K562 (cell line): ENCODE measurements at regions not wholly inside any gene's neighbourhood (a gene's known extent, or its start where the extent isn't known, plus 50 kb on each side); places are given as distances from the start of the nearest gene placed in this dataset.

Experiments
- ATAC-seq: fragments of 200-7000 bp; cut with Tn5 transposase; 3 replicates; pipeline ENCODE4 v1.9.1; 2020; ENCODE audit warnings: moderate library complexity
- BruUV-seq: library from RNA; stranded (reverse); fragments of 400-500 nt; replicated peaks from 2 replicates; lab custom pipeline; 2021; lab: Mats Ljungman, UMichigan
- CTCF ChIA-PET: fragments of 300-600 bp; formaldehyde crosslinking; extraction: SDS; loops from one replicate; lab custom pipeline; 2021; ENCODE audit warnings: low intra/inter-chr PET ratio; lab: Yijun Ruan, JAX
- POLR2A ChIA-PET: fragments of 300-600, 350-650 bp; sonication (Branson Sonifier 250); formaldehyde crosslinking; extraction: SDS; loops from one replicate; lab custom pipeline; 2021; ENCODE audit warnings: antibody characterized with exemption, inconsistent platforms; lab: Yijun Ruan, JAX
- DNase-seq, 4 experiments: peaks; one replicate each; pipeline versions ENCODE4 v3.0.0 to v3.0.0-alpha.2; 2011 to 2018; ENCODE audit warnings: low spot score in 3 of 4, mixed read lengths in 3 of 4; ENCODE audit errors: extremely low read depth in 1 of 4
- FAIRE-seq: peaks from 2 replicates; lab custom pipeline; 2011; peaks lifted over from hg19 to GRCh38; lab: Jason Lieb, UNC
- H2AFZ ChIP-seq: 2 replicates; pipeline ENCODE4 v1.6.0; 2011; ENCODE audit warnings: low read depth, low read length, control low read depth, inconsistent platforms
- H3K27ac ChIP-seq: fragments of 200-600 bp; 3 replicates; pipeline ENCODE4 v1.8.0; 2011; ENCODE audit warnings: low read depth, mild to moderate bottlenecking, control low read depth, inconsistent platforms, low read length, moderate library complexity, mixed read lengths; ENCODE audit errors: extremely low read depth
- H3K27me3 ChIP-seq, 2 experiments: fragments of 300-600 bp in 1 of 2; 2 replicates in 1 of 2; 3 replicates in 1 of 2; pipeline versions ENCODE4 v1.6.0 to v1.8.0; 2011; ENCODE audit warnings: inconsistent platforms in 2 of 2, low read length in 2 of 2, mild to moderate bottlenecking in 1 of 2, mixed read lengths in 1 of 2, moderate library complexity in 1 of 2; ENCODE audit not compliant: control insufficient read depth in 2 of 2, insufficient read depth in 2 of 2
- H3K36me3 ChIP-seq: fragments of 300-600 bp; 3 replicates; pipeline ENCODE4 v1.8.0; 2011; ENCODE audit warnings: mild to moderate bottlenecking, low read length, inconsistent platforms; ENCODE audit not compliant: control insufficient read depth, insufficient read depth
- H3K4me1 ChIP-seq, 2 experiments: fragments of 200-600 bp in 1 of 2; replicated peaks in 1 of 2; 2 replicates in 1 of 2; 3 replicates in 1 of 2; pipeline versions ENCODE4 v1.5.1 to v1.8.0; 2011; ENCODE audit warnings: inconsistent platforms in 2 of 2, low read length in 2 of 2, mild to moderate bottlenecking in 1 of 2, mixed read lengths in 1 of 2, moderate library complexity in 1 of 2; ENCODE audit not compliant: control insufficient read depth in 2 of 2, insufficient read depth in 2 of 2
- H3K4me2 ChIP-seq: 2 replicates; pipeline ENCODE4 v1.6.1; 2011; ENCODE audit warnings: low read length, control low read depth, inconsistent platforms, mixed read lengths; ENCODE audit not compliant: insufficient read depth
- H3K4me3 ChIP-seq: fragments of 200-600 bp; sonication (generic), shearing (Covaris generic); 2 replicates; pipeline ENCODE4 v1.5.1; 2016; ENCODE audit warnings: control low read depth, inconsistent platforms
- H3K79me2 ChIP-seq: fragments of 200-600 bp; 3 replicates; pipeline ENCODE4 v1.8.0; 2011; ENCODE audit warnings: low read length, inconsistent platforms; ENCODE audit not compliant: control insufficient read depth, insufficient read depth
- H3K9ac ChIP-seq, 2 experiments: 2 replicates each; pipeline versions ENCODE4 v1.6.0 to v1.6.1; 2011; ENCODE audit warnings: low read depth in 2 of 2, low read length in 2 of 2, control low read depth in 1 of 2, inconsistent platforms in 1 of 2, mild to moderate bottlenecking in 1 of 2, mixed read lengths in 1 of 2; ENCODE audit not compliant: insufficient read depth in 1 of 2
- H3K9me1 ChIP-seq: one replicate; pipeline ENCODE4 v1.6.0; 2011; ENCODE audit warnings: inconsistent platforms, mild to moderate bottlenecking, low read length, moderate library complexity; ENCODE audit not compliant: control insufficient read depth, insufficient read depth
- H3K9me3 ChIP-seq: replicated peaks from 2 replicates; pipeline ENCODE4 v1.5.1; 2011; ENCODE audit warnings: low read depth, low read length, inconsistent platforms; ENCODE audit not compliant: control insufficient read depth, insufficient read depth
- H4K20me1 ChIP-seq: replicated peaks from 2 replicates; pipeline ENCODE4 v1.6.1; 2011; ENCODE audit warnings: low read length, inconsistent platforms, mixed read lengths; ENCODE audit not compliant: control insufficient read depth, insufficient read depth
- FOXP1 ChIP-seq: sonication (generic); formaldehyde crosslinking; IDR thresholded peaks from 2 replicates; pipeline ENCODE4 v1.8.0; 2022; ENCODE audit warnings: mild to moderate bottlenecking, missing genetic modification reagents
- HNRNPUL1 ChIP-seq: fragments of 200-400 bp; formaldehyde crosslinking; IDR thresholded peaks from 2 replicates; pipeline ENCODE4 v1.6.1; 2017; ENCODE audit warnings: low read length
- KAT7 ChIP-seq: sonication (generic); formaldehyde crosslinking; IDR thresholded peaks from 2 replicates; pipeline ENCODE4 v1.8.0; 2022; ENCODE audit warnings: missing genetic modification reagents, mild to moderate bottlenecking, borderline replicate concordance
- MIER1 ChIP-seq: fragments of 450-650 bp; IDR thresholded peaks from 2 replicates; pipeline ENCODE4 v1.6.1; 2016; ENCODE audit warnings: antibody characterized with exemption, mild to moderate bottlenecking, low read depth
- NCOR1 ChIP-seq: fragments of 450-650 bp; IDR thresholded peaks from 2 replicates; pipeline ENCODE4 v1.6.1; 2016; ENCODE audit warnings: mild to moderate bottlenecking, moderate library complexity
- NFE2 ChIP-seq: IDR thresholded peaks from 2 replicates; pipeline ENCODE4 v1.6.1; 2014; ENCODE audit warnings: antibody characterized with exemption, low read depth
- NFIX ChIP-seq: fragments of 250-450 bp; sonication (Bioruptor Pico); IDR thresholded peaks from 2 replicates; pipeline ENCODE4 v1.4.0; 2020; ENCODE audit warnings: low read depth, mild to moderate bottlenecking, moderate library complexity
- PTBP1 ChIP-seq: fragments of 200-400 bp; formaldehyde crosslinking; IDR thresholded peaks from 2 replicates; pipeline ENCODE4 v1.6.1; 2017; ENCODE audit warnings: low read depth, low read length
- PTRF ChIP-seq: fragments of 450-650 bp; IDR thresholded peaks from 2 replicates; pipeline ENCODE4 v1.6.1; 2016; ENCODE audit warnings: mild to moderate bottlenecking, missing genetic modification characterization, missing compliant biosample characterization
- VEZF1 ChIP-seq: fragments of 200-800 bp; sonication (Bioruptor generic); IDR thresholded peaks from 2 replicates; pipeline ENCODE4 v1.6.1; 2017; ENCODE audit warnings: missing genetic modification characterization, missing compliant biosample characterization
- WGBS: fragments of 100-300 bp; shearing (Covaris generic); methylation state at CpG from one replicate; pipeline ENCODE4 v1.1.6; 2016; ENCODE audit warnings: low coverage, mixed read lengths; ENCODE audit not compliant: insufficient coverage; ENCODE audit errors: missing lambda C conversion rate; 5-methylcytosine and 5-hydroxymethylcytosine counted together
- in situ Hi-C: fragments of 300-500 bp; cut with MboI; formaldehyde crosslinking; loops from 4 replicates; pipeline ENCODE4 v1.15.0; 2018; ENCODE audit warnings: inconsistent platforms, mixed read lengths
- intact Hi-C: fragments of 100-400 bp; cut with micrococcal nuclease; formaldehyde crosslinking; loops from 2 replicates; pipeline ENCODE4 v1.14.2; 2022
- TF ChIP-seq, protein P1 (sequence below): fragments of 450-650 bp; formaldehyde crosslinking; IDR thresholded peaks from 2 replicates; pipeline ENCODE4 v1.4.0; 2022; ENCODE audit warnings: missing genetic modification characterization
- TF ChIP-seq, protein P2 (sequence below): fragments of 450-650 bp; IDR thresholded peaks from 2 replicates; pipeline ENCODE4 v1.7.0; 2016; ENCODE audit warnings: borderline replicate concordance

DNA sequence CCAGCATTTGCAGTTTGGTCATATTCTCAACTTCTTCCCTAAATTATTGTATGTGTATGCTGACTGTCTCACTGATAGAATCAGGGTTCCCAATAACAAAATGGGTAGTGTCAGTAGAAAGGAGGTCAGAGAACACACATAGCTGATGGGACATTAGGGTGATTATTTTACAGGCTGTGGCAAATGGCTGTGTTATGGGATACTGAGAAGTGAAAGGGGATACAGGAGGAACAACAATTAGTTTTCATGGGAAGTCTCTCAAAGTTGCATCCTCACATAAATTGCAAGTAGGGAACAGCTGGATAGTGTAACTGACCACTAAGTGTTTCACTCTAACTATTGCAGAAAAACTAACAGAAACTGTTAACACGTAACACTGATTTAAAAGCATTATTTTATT lies 1199.3 kb downstream of the PCDH17 start:
- ChIA-PET CTCF (no interaction called here), POLR2A (no interaction called here)
- no peak overlapping the region for H3K9ac ChIP-seq
- H2AFZ ChIP-seq, result no peak overlapping the region
- intact Hi-C loops (no loop called here), in situ Hi-C loops (no loop called here)
- H3K4me1 ChIP-seq, result no peaks in the 10 kb centered on the region
- H3K27me3 ChIP-seq, result no peaks in the 10 kb centered on the region
- no peak for ATAC-seq
- WGBS, result 0% methylated on average over 1 of the region's 1 CpG
- H3K9me3 ChIP-seq, result no peaks in the 10 kb centered on the region
- no peak overlapping the region for H3K4me3 ChIP-seq
- H4K20me1 ChIP-seq, result no peaks in the 10 kb centered on the region
- H3K79me2 ChIP-seq, result no peaks in the 10 kb centered on the region
- TF ChIP-seq NFIX (CRISPR knock-in tag) (no peak), FOXP1 (CRISPR knock-in tag) (no peak), PTRF (tag) (no peak), HNRNPUL1 (no peak), PTBP1 (no peak), MIER1 (no peak), NFE2 (no peak), KAT7 (no peak), VEZF1 (CRISPR knock-in tag) (no peak), NCOR1 (no peak)
- TF ChIP-seq, protein P1, sequence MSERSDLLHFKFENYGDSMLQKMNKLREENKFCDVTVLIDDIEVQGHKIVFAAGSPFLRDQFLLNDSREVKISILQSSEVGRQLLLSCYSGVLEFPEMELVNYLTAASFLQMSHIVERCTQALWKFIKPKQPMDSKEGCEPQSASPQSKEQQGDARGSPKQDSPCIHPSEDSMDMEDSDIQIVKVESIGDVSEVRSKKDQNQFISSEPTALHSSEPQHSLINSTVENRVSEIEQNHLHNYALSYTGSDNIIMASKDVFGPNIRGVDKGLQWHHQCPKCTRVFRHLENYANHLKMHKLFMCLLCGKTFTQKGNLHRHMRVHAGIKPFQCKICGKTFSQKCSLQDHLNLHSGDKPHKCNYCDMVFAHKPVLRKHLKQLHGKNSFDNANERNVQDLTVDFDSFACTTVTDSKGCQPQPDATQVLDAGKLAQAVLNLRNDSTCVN (CRISPR knock-in tag), result no peak
- TF ChIP-seq, protein P2, sequence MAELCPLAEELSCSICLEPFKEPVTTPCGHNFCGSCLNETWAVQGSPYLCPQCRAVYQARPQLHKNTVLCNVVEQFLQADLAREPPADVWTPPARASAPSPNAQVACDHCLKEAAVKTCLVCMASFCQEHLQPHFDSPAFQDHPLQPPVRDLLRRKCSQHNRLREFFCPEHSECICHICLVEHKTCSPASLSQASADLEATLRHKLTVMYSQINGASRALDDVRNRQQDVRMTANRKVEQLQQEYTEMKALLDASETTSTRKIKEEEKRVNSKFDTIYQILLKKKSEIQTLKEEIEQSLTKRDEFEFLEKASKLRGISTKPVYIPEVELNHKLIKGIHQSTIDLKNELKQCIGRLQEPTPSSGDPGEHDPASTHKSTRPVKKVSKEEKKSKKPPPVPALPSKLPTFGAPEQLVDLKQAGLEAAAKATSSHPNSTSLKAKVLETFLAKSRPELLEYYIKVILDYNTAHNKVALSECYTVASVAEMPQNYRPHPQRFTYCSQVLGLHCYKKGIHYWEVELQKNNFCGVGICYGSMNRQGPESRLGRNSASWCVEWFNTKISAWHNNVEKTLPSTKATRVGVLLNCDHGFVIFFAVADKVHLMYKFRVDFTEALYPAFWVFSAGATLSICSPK, result no peak
- no peak for FAIRE-seq
- H3K9me1 ChIP-seq, result no peaks in the 10 kb centered on the region
- no peak overlapping the region for H3K4me2 ChIP-seq
- no peak for DNase-seq
- BruUV-seq, result no TSS peak
- no peak overlapping the region for H3K27ac ChIP-seq
- no peaks in the 10 kb centered on the region for H3K36me3 ChIP-seq
